Uterus (tissue), 2 donors: ENCODE measurements at regions not wholly inside any gene's neighbourhood (a gene's known extent, or its start where the extent isn't known, plus 50 kb on each side); places are given as distances from the start of the nearest gene placed in this dataset.

ENCODE experiments used
- CTCF ChIP-seq, 4 experiments: fragments of 200-600 bp in 2 of 4; fragments of 450-650 bp in 2 of 4; sonication (generic) in 2 of 4; IDR thresholded peaks; one replicate each; pipeline ENCODE4 v1.5.1; 2016 to 2019; ENCODE audit warnings: antibody characterized with exemption in 4 of 4, mild to moderate bottlenecking in 2 of 4, moderate library complexity in 1 of 4
- POLR2A ChIP-seq, 2 donors: fragments of 450-650 bp; IDR thresholded peaks; one replicate each; pipeline ENCODE4 v1.6.1; 2016; ENCODE audit warnings: antibody characterized with exemption in 2 of 2, mild to moderate bottlenecking in 1 of 2, moderate library complexity in 1 of 2

- TF ChIP-seq POLR2A (IDR thresholded peaks at IDR 0.05) (no peak), CTCF (IDR thresholded peaks at IDR 0.05) (no peak)
These were observed 564.9 kb downstream of the JRKL start for GRCh38 chr11:96954587-96955242.
